NCI-H226 (cell line): ENCODE measurements at regions not wholly inside any gene's neighbourhood (a gene's known extent, or its start where the extent isn't known, plus 50 kb on each side); places are given as distances from the start of the nearest gene placed in this dataset.
"Not testable (repeated sequence)": the region's sequence is repeated elsewhere in the genome, so short reads cannot be mapped to it uniquely, and the experiment has no call there.

Experiments
- DNase-seq: peaks from one replicate; pipeline ENCODE4 v3.0.0-alpha.2; 2015

GRCh38 chr16:60481591-60481990 lies 1554.6 kb downstream of the CDH8 start:
- DNase-seq = no peak

- DNase-seq = no peak
These were observed 1557.4 kb downstream of the CDH8 start for GRCh38 chr16:60478810-60479209.

GRCh38 chr16:60463986-60464385 lies 1572.3 kb downstream of the CDH8 start:
- DNase-seq = no peak

GRCh38 chr16:60459463-60459862 lies 1576.8 kb downstream of the CDH8 start:
- no peak for DNase-seq

GRCh38 chr16:60458255-60458654 lies 1578.0 kb downstream of the CDH8 start:
- DNase-seq = no peak

GRCh38 chr16:60452646-60453045 lies 1583.6 kb downstream of the CDH8 start:
- no peak for DNase-seq

- DNase-seq = no peak
These were observed 1597.3 kb downstream of the CDH8 start for GRCh38 chr16:60438894-60439293.

GRCh38 chr16:60432472-60432871 lies 1603.8 kb downstream of the CDH8 start:
- DNase-seq = no peak

GRCh38 chr16:60419859-60420258 lies 1616.4 kb downstream of the CDH8 start:
- DNase-seq = no peak

- no peak for DNase-seq
These were observed 1621.6 kb downstream of the CDH8 start for GRCh38 chr16:60414613-60415012.

GRCh38 chr16:60413969-60414368 lies 1622.3 kb downstream of the CDH8 start:
- DNase-seq = no peak

GRCh38 chr16:60407606-60408005 lies 1628.6 kb downstream of the CDH8 start:
- no peak for DNase-seq

- no peak for DNase-seq
These were observed 1629.2 kb downstream of the CDH8 start for GRCh38 chr16:60407034-60407433.

- DNase-seq = no peak
These were observed 1631.0 kb downstream of the CDH8 start for GRCh38 chr16:60405286-60405685.

GRCh38 chr16:60404401-60404800 lies 1631.8 kb downstream of the CDH8 start:
- DNase-seq = no peak

- DNase-seq = not testable (repeated sequence)
These were observed 1633.3 kb downstream of the CDH8 start for GRCh38 chr16:60402941-60403340.

- no peak for DNase-seq
These were observed 1643.9 kb downstream of the CDH8 start for GRCh38 chr16:60392380-60392779.

- DNase-seq = no peak
These were observed 1637.5 kb upstream of the GOT2 start for GRCh38 chr16:60371591-60371990.

- no peak for DNase-seq
These were observed 1633.6 kb upstream of the GOT2 start for GRCh38 chr16:60367739-60368138.

GRCh38 chr16:60363566-60363965 lies 1629.5 kb upstream of the GOT2 start:
- no peak for DNase-seq

GRCh38 chr16:60359866-60360265 lies 1625.8 kb upstream of the GOT2 start:
- DNase-seq = not testable (repeated sequence)

GRCh38 chr16:60359412-60359811 lies 1625.3 kb upstream of the GOT2 start:
- DNase-seq = not testable (repeated sequence)

GRCh38 chr16:60357876-60358522 lies 1623.9 kb upstream of the GOT2 start:
- DNase-seq = not testable (repeated sequence)

GRCh38 chr16:60346256-60346655 lies 1612.1 kb upstream of the GOT2 start:
- DNase-seq = no peak

GRCh38 chr16:60337671-60338070 lies 1603.6 kb upstream of the GOT2 start:
- DNase-seq = no peak
